Vagina (tissue), 2 donors: ENCODE measurements at regions not wholly inside any gene's neighbourhood (a gene's known extent, or its start where the extent isn't known, plus 50 kb on each side); places are given as distances from the start of the nearest gene placed in this dataset.
"Not testable (repeated sequence)": the region's sequence is repeated elsewhere in the genome, so short reads cannot be mapped to it uniquely, and the experiment has no call there.

ENCODE experiments used
- POLR2AphosphoS5 ChIP-seq, 2 donors: sonication (generic); formaldehyde crosslinking; IDR thresholded peaks; one replicate each; pipeline ENCODE4 v1.9.0; 2017; ENCODE audit warnings: antibody characterized with exemption in 2 of 2, mild to moderate bottlenecking in 2 of 2, low read depth in 1 of 2; ENCODE audit not compliant: insufficient read depth in 1 of 2
- TF ChIP-seq, protein P1 (sequence below), 3 experiments: fragments of 450-650 bp in 2 of 3; fragments of 200-600 bp in 1 of 3; sonication (generic) in 1 of 3; IDR thresholded peaks; one replicate each; pipeline ENCODE4 v1.5.1; 2017 to 2019; ENCODE audit warnings: antibody characterized with exemption in 3 of 3, mild to moderate bottlenecking in 2 of 3, moderate library complexity in 2 of 3

- TF ChIP-seq, protein P1, sequence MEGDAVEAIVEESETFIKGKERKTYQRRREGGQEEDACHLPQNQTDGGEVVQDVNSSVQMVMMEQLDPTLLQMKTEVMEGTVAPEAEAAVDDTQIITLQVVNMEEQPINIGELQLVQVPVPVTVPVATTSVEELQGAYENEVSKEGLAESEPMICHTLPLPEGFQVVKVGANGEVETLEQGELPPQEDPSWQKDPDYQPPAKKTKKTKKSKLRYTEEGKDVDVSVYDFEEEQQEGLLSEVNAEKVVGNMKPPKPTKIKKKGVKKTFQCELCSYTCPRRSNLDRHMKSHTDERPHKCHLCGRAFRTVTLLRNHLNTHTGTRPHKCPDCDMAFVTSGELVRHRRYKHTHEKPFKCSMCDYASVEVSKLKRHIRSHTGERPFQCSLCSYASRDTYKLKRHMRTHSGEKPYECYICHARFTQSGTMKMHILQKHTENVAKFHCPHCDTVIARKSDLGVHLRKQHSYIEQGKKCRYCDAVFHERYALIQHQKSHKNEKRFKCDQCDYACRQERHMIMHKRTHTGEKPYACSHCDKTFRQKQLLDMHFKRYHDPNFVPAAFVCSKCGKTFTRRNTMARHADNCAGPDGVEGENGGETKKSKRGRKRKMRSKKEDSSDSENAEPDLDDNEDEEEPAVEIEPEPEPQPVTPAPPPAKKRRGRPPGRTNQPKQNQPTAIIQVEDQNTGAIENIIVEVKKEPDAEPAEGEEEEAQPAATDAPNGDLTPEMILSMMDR (IDR thresholded peaks at IDR 0.05) = not testable (repeated sequence)
- not testable (repeated sequence) for TF ChIP-seq POLR2AphosphoS5 (IDR thresholded peaks at IDR 0.05; ENCODE audit: insufficient read depth in 1 of 2, low read depth in 1 of 2)
These were observed 1227.0 kb upstream of the NRXN1 start for GRCh38 chr2:52258967-52259366.
